ENCODE measurements at regions not wholly inside any gene's neighbourhood (a gene's known extent, or its start where the extent isn't known, plus 50 kb on each side); places are given as distances from the start of the nearest gene placed in this dataset.

GRCh38 chr9:30935730-30936129 is 1448.7 kb upstream of the ACO1 start:
- TF ChIP-seq CTCF (IDR thresholded peaks at IDR 0.05) = no peak
- no peak for TF ChIP-seq POLR2A (IDR thresholded peaks at IDR 0.05)

Measured in lower leg skin (tissue), 3 donors.